Lung (tissue), 11 donors: ENCODE measurements at regions not wholly inside any gene's neighbourhood (a gene's known extent, or its start where the extent isn't known, plus 50 kb on each side); places are given as distances from the start of the nearest gene placed in this dataset.

Experiments used
- ATAC-seq: fragments of 200-7000 bp; cut with Tn5 transposase; one replicate; pipeline ENCODE4 v1.9.1; 2020; ENCODE audit warnings: moderate number of reproducible peaks; ENCODE audit not compliant: insufficient read depth, low FRiP score
- DNase-seq, 3 donors: peaks; one replicate each; pipeline ENCODE4 v3.0.0-alpha.2; 2013 to 2017
- H3K27ac ChIP-seq, 2 donors: one replicate each; pipeline ENCODE4 v1.5.1; 2013; ENCODE audit warnings: mild to moderate bottlenecking in 2 of 2, moderate library complexity in 2 of 2, control low read depth in 1 of 2, inconsistent platforms in 1 of 2, low read depth in 1 of 2, low read length in 1 of 2
- H3K27me3 ChIP-seq, 3 donors: one replicate each; pipeline ENCODE4 v1.5.1; 2013; ENCODE audit warnings: low read length in 2 of 3; ENCODE audit not compliant: control insufficient read depth in 3 of 3, insufficient read depth in 3 of 3
- H3K36me3 ChIP-seq, 4 donors: one replicate each; pipeline ENCODE4 v1.5.1; 2013; ENCODE audit warnings: low read length in 4 of 4, mild to moderate bottlenecking in 1 of 4, moderate library complexity in 1 of 4; ENCODE audit not compliant: control insufficient read depth in 4 of 4, insufficient read depth in 4 of 4
- H3K4me1 ChIP-seq, 5 donors: one replicate each; pipeline ENCODE4 v1.5.1; 2013; ENCODE audit warnings: low read length in 5 of 5, mild to moderate bottlenecking in 2 of 5, moderate library complexity in 1 of 5; ENCODE audit not compliant: control insufficient read depth in 5 of 5, insufficient read depth in 5 of 5
- H3K4me3 ChIP-seq: one replicate; pipeline ENCODE4 v1.5.1; 2013; ENCODE audit warnings: mild to moderate bottlenecking, control low read depth, moderate library complexity
- H3K9ac ChIP-seq, 2 donors: one replicate each; pipeline ENCODE4 v1.5.1; 2013; ENCODE audit warnings: low read length in 2 of 2, control low read depth in 1 of 2; ENCODE audit not compliant: insufficient read depth in 1 of 2
- H3K9me3 ChIP-seq, 4 donors: one replicate each; pipeline ENCODE4 v1.5.1; 2013; ENCODE audit warnings: low read length in 3 of 4, mild to moderate bottlenecking in 1 of 4, moderate library complexity in 1 of 4; ENCODE audit not compliant: control insufficient read depth in 4 of 4, insufficient read depth in 3 of 4
- WGBS, 2 donors: extraction: QIAGEN DNeasy Blood & Tissue Kit; methylation state at CpG; one replicate each; pipeline ENCODE4 v1.1.7; 2013; 5-methylcytosine and 5-hydroxymethylcytosine counted together
- TF ChIP-seq, protein P1 (sequence below): IDR thresholded peaks from 2 replicates; pipeline ENCODE4 v1.5.1; 2012; ENCODE audit warnings: mild to moderate bottlenecking; ENCODE audit errors: control extremely low read depth, extremely low read depth
- donor health status: control.
- donor health status: control.
- donor health status: Bipolar disorder and iron deficiency.
- donor health status: healthy.
- donor health status: DM: yes; HTN: yes; CAD: no.

GRCh38 chr15:46231786-46232185, 597.0 kb downstream of the SQOR start:
- no peak overlapping the region for H3K4me3 ChIP-seq
- H3K4me1 ChIP-seq: no peaks in the 10 kb centered on the region
- no peaks in the 10 kb centered on the region for H3K9me3 ChIP-seq
- ATAC-seq (no peak), DNase-seq (no peak)
- TF ChIP-seq, protein P1, sequence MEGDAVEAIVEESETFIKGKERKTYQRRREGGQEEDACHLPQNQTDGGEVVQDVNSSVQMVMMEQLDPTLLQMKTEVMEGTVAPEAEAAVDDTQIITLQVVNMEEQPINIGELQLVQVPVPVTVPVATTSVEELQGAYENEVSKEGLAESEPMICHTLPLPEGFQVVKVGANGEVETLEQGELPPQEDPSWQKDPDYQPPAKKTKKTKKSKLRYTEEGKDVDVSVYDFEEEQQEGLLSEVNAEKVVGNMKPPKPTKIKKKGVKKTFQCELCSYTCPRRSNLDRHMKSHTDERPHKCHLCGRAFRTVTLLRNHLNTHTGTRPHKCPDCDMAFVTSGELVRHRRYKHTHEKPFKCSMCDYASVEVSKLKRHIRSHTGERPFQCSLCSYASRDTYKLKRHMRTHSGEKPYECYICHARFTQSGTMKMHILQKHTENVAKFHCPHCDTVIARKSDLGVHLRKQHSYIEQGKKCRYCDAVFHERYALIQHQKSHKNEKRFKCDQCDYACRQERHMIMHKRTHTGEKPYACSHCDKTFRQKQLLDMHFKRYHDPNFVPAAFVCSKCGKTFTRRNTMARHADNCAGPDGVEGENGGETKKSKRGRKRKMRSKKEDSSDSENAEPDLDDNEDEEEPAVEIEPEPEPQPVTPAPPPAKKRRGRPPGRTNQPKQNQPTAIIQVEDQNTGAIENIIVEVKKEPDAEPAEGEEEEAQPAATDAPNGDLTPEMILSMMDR: no peak
- 87 to 91% methylated on average over 5 of the region's 5 CpGs for WGBS, 2 donors
- no peaks in the 10 kb centered on the region for H3K27me3 ChIP-seq
- H3K36me3 ChIP-seq: no peaks in the 10 kb centered on the region
- H3K27ac ChIP-seq: no peak overlapping the region
- no peak overlapping the region for H3K9ac ChIP-seq

DNA sequence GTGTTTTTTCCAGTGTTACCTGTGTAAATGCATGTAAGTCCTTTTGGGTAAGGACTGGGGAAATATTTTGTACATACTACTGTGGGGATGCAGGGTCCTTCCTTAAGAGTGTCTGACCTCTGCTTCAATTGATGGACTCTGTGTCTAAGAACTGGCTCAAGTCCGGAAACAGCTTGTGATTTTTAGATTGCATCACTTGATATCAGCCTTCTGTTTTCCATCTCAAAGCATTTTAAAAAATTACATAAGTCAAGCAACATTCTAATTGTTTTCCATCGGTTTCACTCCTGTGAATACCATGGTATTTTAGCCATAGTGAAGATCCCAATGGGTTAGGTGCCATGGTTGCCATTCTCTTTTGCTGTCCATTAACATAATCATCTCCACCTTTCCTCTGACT, 597.6 kb downstream of the SQOR start:
- WGBS, 2 donors: 79 to 94% methylated on average over 2 of the region's 2 CpGs
- Histone ChIP-seq H3K9me3 (no peaks in the 10 kb centered on the region), H3K9ac (no peak overlapping the region), H3K27me3 (no peaks in the 10 kb centered on the region), H3K36me3 (no peaks in the 10 kb centered on the region), H3K4me3 (no peak overlapping the region), H3K27ac (no peak overlapping the region), H3K4me1 (no peaks in the 10 kb centered on the region)
- no peak for DNase-seq
- TF ChIP-seq, protein P1: no peak
- no peak for ATAC-seq

- H3K9me3 ChIP-seq: peaks cover 0 to 2% (median 0%) of the 10 kb centered on the region in 4 donors
- WGBS, 2 donors: 79 to 80% methylated on average over 1 of the region's 1 CpG
- no peak overlapping the region for H3K9ac ChIP-seq
- ATAC-seq: no peak
- no peak overlapping the region for H3K27ac ChIP-seq
- H3K4me1 ChIP-seq: no peaks in the 10 kb centered on the region
- TF ChIP-seq, protein P1: no peak
- no peaks in the 10 kb centered on the region for H3K36me3 ChIP-seq
- H3K4me3 ChIP-seq: no peak overlapping the region
- peaks cover 0 to 2% (median 0%) of the 10 kb centered on the region in 3 donors for H3K27me3 ChIP-seq
- DNase-seq: no peak
Observed at GRCh38 chr15:46242935-46243334, 608.1 kb downstream of the SQOR start.

DNA sequence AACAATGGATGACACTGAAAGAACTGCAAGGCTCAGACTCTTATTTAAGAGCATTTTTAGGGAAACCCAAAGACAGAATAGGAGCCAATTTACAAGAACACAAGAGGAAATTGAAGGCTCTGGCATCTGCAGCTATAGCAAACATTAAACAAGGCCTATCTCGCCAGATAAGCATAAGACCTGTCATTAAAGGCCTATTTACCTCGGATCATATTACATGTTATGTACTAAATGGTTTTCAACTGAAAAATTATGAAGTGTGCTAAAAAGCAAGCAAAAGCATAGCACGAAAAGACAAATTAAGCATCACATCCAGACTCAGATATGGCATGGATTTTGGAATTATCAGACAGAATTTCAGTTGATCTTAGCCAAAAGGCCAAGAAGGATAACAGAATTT, 617.1 kb downstream of the SQOR start:
- 64 to 75% methylated on average over 3 of the region's 3 CpGs for WGBS, 2 donors
- no peak for ATAC-seq

More for the DNA sequence above, 617.1 kb downstream of the SQOR start:
- Histone ChIP-seq H3K9ac (no peak overlapping the region), H3K4me1 (peaks cover 0 to 4% (median 0%) of the 10 kb centered on the region in 5 donors), H3K9me3 (no peaks in the 10 kb centered on the region), H3K27ac (no peak overlapping the region), H3K27me3 (no peaks in the 10 kb centered on the region), H3K36me3 (no peaks in the 10 kb centered on the region), H3K4me3 (no peak overlapping the region)
- DNase-seq: peak in 2 of 3 donors; percentile 10 to 35
- TF ChIP-seq, protein P1: no peak
